Ishikawa (cell line): ENCODE measurements at regions not wholly inside any gene's neighbourhood (a gene's known extent, or its start where the extent isn't known, plus 50 kb on each side); places are given as distances from the start of the nearest gene placed in this dataset.

Experiments used
- CEBPB ChIP-seq: IDR thresholded peaks from 2 replicates; pipeline ENCODE4 v1.6.1; 2012
- CREB1 ChIP-seq: IDR thresholded peaks from 2 replicates; pipeline ENCODE4 v1.6.1; 2012; ENCODE audit warnings: low read depth
- EGR1 ChIP-seq: IDR thresholded peaks from 2 replicates; pipeline ENCODE4 v1.6.1; 2012
- EP300 ChIP-seq: IDR thresholded peaks from 2 replicates; pipeline ENCODE4 v1.6.1; 2012; ENCODE audit warnings: borderline replicate concordance
- FOXM1 ChIP-seq: IDR thresholded peaks from 2 replicates; pipeline ENCODE4 v1.6.1; 2012; ENCODE audit warnings: low read depth, borderline replicate concordance
- MAX ChIP-seq: IDR thresholded peaks from 2 replicates; pipeline ENCODE4 v1.6.1; 2012
- NFIC ChIP-seq: IDR thresholded peaks from 2 replicates; pipeline ENCODE4 v1.6.1; 2012
- RAD21 ChIP-seq: IDR thresholded peaks from 2 replicates; pipeline ENCODE4 v1.6.1; 2012; ENCODE audit warnings: low read depth
- TAF1 ChIP-seq: IDR thresholded peaks from 2 replicates; pipeline ENCODE4 v1.6.1; 2012; ENCODE audit warnings: low read depth, mild to moderate bottlenecking
- TCF12 ChIP-seq: IDR thresholded peaks from 2 replicates; pipeline ENCODE4 v1.6.1; 2012; ENCODE audit warnings: low read depth
- TEAD4 ChIP-seq: IDR thresholded peaks from 2 replicates; pipeline ENCODE4 v1.6.1; 2012
- YY1 ChIP-seq: IDR thresholded peaks from 2 replicates; pipeline ENCODE4 v1.6.1; 2012; ENCODE audit warnings: low read depth
- ZBTB7A ChIP-seq: IDR thresholded peaks from 2 replicates; pipeline ENCODE4 v1.6.1; 2012; ENCODE audit warnings: low read depth
- TF ChIP-seq, protein P1 (sequence below): IDR thresholded peaks from 2 replicates; pipeline ENCODE4 v1.6.1; 2012; ENCODE audit warnings: low read depth, mild to moderate bottlenecking
- TF ChIP-seq, protein P2 (sequence below): IDR thresholded peaks from 2 replicates; pipeline ENCODE4 v1.6.1; 2012

DNA sequence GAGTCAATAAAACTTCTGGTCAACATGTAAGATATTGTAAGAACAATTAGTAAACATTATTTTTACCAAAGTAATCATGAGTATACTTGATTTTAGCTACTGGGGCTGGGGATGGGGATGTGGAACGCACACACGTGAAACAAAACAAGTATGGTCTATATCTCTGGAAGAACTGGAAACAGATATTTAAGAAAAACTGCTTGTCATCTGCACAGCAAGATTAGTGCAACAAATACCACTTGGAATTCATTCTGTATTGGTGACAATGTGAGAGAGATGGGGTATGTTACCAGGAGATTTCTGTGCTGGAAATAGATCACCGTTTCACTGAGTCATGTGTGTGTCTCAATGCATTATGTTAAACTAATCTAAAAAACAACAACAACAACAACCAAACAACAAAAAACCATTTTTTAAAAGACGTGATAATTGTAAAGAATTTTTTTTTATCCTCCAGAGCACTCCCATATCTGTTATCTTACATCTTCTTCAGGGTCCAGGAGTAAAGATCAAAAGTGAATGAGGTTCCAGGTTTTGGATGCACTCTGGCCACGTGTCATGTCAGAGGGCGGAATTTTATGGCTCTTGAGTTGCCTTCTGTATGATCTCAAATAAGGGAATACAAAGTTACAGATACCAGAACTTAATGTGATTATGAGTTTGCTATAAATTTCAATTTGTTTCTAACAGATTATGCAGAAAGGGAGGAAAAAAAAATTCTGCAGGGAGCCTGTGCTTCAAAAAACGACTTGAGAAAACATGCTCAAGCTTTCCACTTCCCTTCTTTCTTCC is 153.0 kb downstream of the BBOX1 start:
- TF ChIP-seq RAD21 = no peak
- TF ChIP-seq YY1 = no peak
- no peak for TF ChIP-seq TCF12
- no peak for TF ChIP-seq CREB1
- no peak for TF ChIP-seq MAX
- no peak for TF ChIP-seq CEBPB
- no peak for TF ChIP-seq ZBTB7A
- TF ChIP-seq NFIC = no peak

DNA sequence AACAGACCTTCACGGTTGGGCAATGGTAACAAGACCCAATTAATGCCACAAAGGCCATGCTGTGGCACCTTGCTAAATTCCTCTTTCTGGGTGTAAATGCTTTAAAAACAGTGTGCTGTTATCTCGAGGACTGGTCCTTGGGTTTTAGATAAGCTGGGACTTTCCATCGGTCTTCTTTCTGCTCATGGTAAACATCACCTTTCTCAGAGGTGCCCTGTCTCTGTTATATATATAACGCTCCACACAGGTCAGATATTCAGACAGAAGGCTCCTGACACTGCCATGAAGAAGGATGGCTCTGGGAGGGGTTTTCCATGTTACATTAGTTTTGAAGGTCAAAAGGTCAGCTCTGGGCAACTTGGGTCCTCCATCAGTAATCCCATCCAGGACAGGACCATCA is 151.6 kb downstream of the BBOX1 start:
- TF ChIP-seq, protein P1, sequence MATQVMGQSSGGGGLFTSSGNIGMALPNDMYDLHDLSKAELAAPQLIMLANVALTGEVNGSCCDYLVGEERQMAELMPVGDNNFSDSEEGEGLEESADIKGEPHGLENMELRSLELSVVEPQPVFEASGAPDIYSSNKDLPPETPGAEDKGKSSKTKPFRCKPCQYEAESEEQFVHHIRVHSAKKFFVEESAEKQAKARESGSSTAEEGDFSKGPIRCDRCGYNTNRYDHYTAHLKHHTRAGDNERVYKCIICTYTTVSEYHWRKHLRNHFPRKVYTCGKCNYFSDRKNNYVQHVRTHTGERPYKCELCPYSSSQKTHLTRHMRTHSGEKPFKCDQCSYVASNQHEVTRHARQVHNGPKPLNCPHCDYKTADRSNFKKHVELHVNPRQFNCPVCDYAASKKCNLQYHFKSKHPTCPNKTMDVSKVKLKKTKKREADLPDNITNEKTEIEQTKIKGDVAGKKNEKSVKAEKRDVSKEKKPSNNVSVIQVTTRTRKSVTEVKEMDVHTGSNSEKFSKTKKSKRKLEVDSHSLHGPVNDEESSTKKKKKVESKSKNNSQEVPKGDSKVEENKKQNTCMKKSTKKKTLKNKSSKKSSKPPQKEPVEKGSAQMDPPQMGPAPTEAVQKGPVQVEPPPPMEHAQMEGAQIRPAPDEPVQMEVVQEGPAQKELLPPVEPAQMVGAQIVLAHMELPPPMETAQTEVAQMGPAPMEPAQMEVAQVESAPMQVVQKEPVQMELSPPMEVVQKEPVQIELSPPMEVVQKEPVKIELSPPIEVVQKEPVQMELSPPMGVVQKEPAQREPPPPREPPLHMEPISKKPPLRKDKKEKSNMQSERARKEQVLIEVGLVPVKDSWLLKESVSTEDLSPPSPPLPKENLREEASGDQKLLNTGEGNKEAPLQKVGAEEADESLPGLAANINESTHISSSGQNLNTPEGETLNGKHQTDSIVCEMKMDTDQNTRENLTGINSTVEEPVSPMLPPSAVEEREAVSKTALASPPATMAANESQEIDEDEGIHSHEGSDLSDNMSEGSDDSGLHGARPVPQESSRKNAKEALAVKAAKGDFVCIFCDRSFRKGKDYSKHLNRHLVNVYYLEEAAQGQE = no peak
- no peak for TF ChIP-seq EP300
- no peak for TF ChIP-seq ZBTB7A
- TF ChIP-seq, protein P2, sequence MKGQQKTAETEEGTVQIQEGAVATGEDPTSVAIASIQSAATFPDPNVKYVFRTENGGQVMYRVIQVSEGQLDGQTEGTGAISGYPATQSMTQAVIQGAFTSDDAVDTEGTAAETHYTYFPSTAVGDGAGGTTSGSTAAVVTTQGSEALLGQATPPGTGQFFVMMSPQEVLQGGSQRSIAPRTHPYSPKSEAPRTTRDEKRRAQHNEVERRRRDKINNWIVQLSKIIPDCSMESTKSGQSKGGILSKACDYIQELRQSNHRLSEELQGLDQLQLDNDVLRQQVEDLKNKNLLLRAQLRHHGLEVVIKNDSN = no peak
- TF ChIP-seq NFIC = no peak
- TF ChIP-seq RAD21 = no peak
- TF ChIP-seq MAX = no peak
- no peak for TF ChIP-seq FOXM1
- no peak for TF ChIP-seq CREB1
- no peak for TF ChIP-seq EGR1
- no peak for TF ChIP-seq YY1
- no peak for TF ChIP-seq TEAD4

DNA sequence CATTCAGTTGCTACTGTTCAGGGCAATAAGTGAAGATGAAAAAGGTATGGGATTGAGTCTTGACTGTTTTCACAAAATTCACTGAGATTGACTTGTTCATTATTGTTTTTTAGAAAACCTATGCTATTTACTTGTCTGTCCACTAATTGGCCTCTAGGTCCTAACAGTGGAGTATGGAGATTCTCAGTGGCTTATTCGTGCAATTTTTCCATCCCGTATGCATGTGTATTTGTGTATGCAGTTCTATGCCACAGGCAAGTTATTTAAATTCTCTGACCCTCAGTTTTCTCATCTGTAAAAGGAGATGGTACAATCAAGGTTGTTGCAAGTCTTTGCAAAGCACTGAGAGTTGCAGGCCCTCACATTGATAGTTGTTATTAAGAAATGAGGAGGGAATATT is 151.0 kb downstream of the BBOX1 start:
- TF ChIP-seq YY1 (no peak), RAD21 (no peak), TAF1 (no peak), TEAD4 (no peak), MAX (no peak), TCF12 (no peak), CEBPB (no peak), ZBTB7A (no peak), EP300 (no peak), CREB1 (no peak)
- TF ChIP-seq, protein P2 = no peak

DNA sequence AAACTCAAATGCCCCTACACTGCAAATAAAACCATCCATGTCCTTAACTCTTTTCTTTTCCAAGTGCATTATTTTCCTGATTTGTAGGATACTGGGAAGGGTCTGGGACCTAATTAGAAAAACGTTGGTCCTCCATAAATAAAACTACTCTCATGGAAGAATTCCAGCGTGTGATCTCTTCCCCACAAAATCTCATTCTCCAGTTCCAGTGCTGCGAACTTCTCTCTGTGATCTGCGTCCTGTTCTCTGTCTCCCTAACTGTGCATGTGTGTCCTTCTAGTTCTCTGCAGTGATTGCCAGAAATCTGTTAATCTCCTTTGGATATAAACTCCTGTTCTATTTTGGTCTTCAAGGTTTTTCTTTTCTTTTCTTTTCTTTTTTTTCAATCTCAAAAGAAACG is 148.1 kb downstream of the BBOX1 start:
- TF ChIP-seq CEBPB = no peak
- TF ChIP-seq, protein P1 = no peak
- TF ChIP-seq CREB1 = no peak
- TF ChIP-seq EGR1 = no peak
- TF ChIP-seq, protein P2 = no peak
- no peak for TF ChIP-seq TCF12
- TF ChIP-seq TAF1 = no peak
- no peak for TF ChIP-seq ZBTB7A
- no peak for TF ChIP-seq EP300
- TF ChIP-seq RAD21 = no peak
- no peak for TF ChIP-seq NFIC
- TF ChIP-seq YY1 = no peak
- no peak for TF ChIP-seq MAX
- no peak for TF ChIP-seq FOXM1
- no peak for TF ChIP-seq TEAD4
